ENCODE measurements at regions not wholly inside any gene's neighbourhood (a gene's known extent, or its start where the extent isn't known, plus 50 kb on each side); places are given as distances from the start of the nearest gene placed in this dataset.

- no peaks in the 10 kb centered on the region for H3K27me3 ChIP-seq (ENCODE audit: control insufficient read depth in 1 of 2, insufficient read depth in 1 of 2, low read length in 2 of 2)
- no peak for DNase-seq
- no peak overlapping the region for H3K4me2 ChIP-seq (ENCODE audit: low read length, poor library complexity, severe bottlenecking)
- H4K8ac ChIP-seq (ENCODE audit: low read length), result no peak overlapping the region
- H2BK5ac ChIP-seq (ENCODE audit: low read depth, low read length, poor library complexity, severe bottlenecking), result no peak overlapping the region
- H3K79me1 ChIP-seq (replicated peaks; ENCODE audit: low read length, poor library complexity, severe bottlenecking), result no peaks in the 10 kb centered on the region
- H3K18ac ChIP-seq (ENCODE audit: low read depth in 1 of 2, low read length in 2 of 2), result no peak overlapping the region
- no peak overlapping the region for H2BK15ac ChIP-seq (ENCODE audit: low read depth, poor library complexity, severe bottlenecking)
- H3K4ac ChIP-seq (ENCODE audit: low read depth in 1 of 2, low read length in 2 of 2), result no peak overlapping the region
- 70% methylated on average over 3 of the region's 3 CpGs for WGBS
- H4K91ac ChIP-seq (ENCODE audit: low read length), result no peak overlapping the region
- no peaks in the 10 kb centered on the region for H3K36me3 ChIP-seq (ENCODE audit: control insufficient read depth in 1 of 2, insufficient read depth in 2 of 2, low read depth in 1 of 2, low read length in 2 of 2)
- H3K4me3 ChIP-seq (ENCODE audit: insufficient read depth in 1 of 2, low read depth in 1 of 2, low read length in 2 of 2), result no peak overlapping the region
- H3K14ac ChIP-seq (ENCODE audit: low read length in 2 of 2), result no peak overlapping the region
- no peak overlapping the region for H2BK120ac ChIP-seq (ENCODE audit: low read depth, low read length)
- no peak overlapping the region for H2AFZ ChIP-seq (ENCODE audit: low read depth, low read length)
- H3K9ac ChIP-seq (ENCODE audit: low read length), result no peak overlapping the region
- H2AK5ac ChIP-seq (ENCODE audit: low read length, severe bottlenecking), result no peak overlapping the region
- no peak overlapping the region for H2BK12ac ChIP-seq (ENCODE audit: low read length in 2 of 2)
- H3K27ac ChIP-seq (ENCODE audit: low read length, poor library complexity, severe bottlenecking), result no peak overlapping the region
- H3K4me1 ChIP-seq (ENCODE audit: control insufficient read depth, insufficient read depth, low read depth, low read length), result no peaks in the 10 kb centered on the region
- no peak overlapping the region for H3K23ac ChIP-seq (ENCODE audit: low read length in 2 of 2)
- no peaks in the 10 kb centered on the region for H3K9me3 ChIP-seq (ENCODE audit: control insufficient read depth, low read length)
Observed at GRCh38 chr7:88665892-88666514, 93.5 kb upstream of the ZNF804B start.

- H3K4me3 ChIP-seq (ENCODE audit: insufficient read depth in 1 of 2, low read depth in 1 of 2, low read length in 2 of 2), result no peak overlapping the region
- no peak overlapping the region for H3K27ac ChIP-seq (ENCODE audit: low read length, poor library complexity, severe bottlenecking)
- no peak overlapping the region for H3K9ac ChIP-seq (ENCODE audit: low read length)
- WGBS, result 80% methylated on average over 1 of the region's 1 CpG
- H3K27me3 ChIP-seq (ENCODE audit: control insufficient read depth in 1 of 2, insufficient read depth in 1 of 2, low read length in 2 of 2), result no peaks in the 10 kb centered on the region
- no peak overlapping the region for H2BK15ac ChIP-seq (ENCODE audit: low read depth, poor library complexity, severe bottlenecking)
- no peaks in the 10 kb centered on the region for H3K79me1 ChIP-seq (replicated peaks; ENCODE audit: low read length, poor library complexity, severe bottlenecking)
- H3K4ac ChIP-seq (ENCODE audit: low read depth in 1 of 2, low read length in 2 of 2), result no peak overlapping the region
- H3K4me2 ChIP-seq (ENCODE audit: low read length, poor library complexity, severe bottlenecking), result no peak overlapping the region
- H2BK5ac ChIP-seq (ENCODE audit: low read depth, low read length, poor library complexity, severe bottlenecking), result no peak overlapping the region
- H4K8ac ChIP-seq (ENCODE audit: low read length), result no peak overlapping the region
- no peak for DNase-seq
- H3K14ac ChIP-seq (ENCODE audit: low read length in 2 of 2), result no peak overlapping the region
- no peak overlapping the region for H3K23ac ChIP-seq (ENCODE audit: low read length in 2 of 2)
- no peak overlapping the region for H3K18ac ChIP-seq (ENCODE audit: low read depth in 1 of 2, low read length in 2 of 2)
- H3K9me3 ChIP-seq (ENCODE audit: control insufficient read depth, low read length), result no peaks in the 10 kb centered on the region
- H2AK5ac ChIP-seq (ENCODE audit: low read length, severe bottlenecking), result no peak overlapping the region
- H2BK120ac ChIP-seq (ENCODE audit: low read depth, low read length), result no peak overlapping the region
- no peak overlapping the region for H2BK12ac ChIP-seq (ENCODE audit: low read length in 2 of 2)
- no peak overlapping the region for H4K91ac ChIP-seq (ENCODE audit: low read length)
- H3K36me3 ChIP-seq (ENCODE audit: control insufficient read depth in 1 of 2, insufficient read depth in 2 of 2, low read depth in 1 of 2, low read length in 2 of 2), result no peaks in the 10 kb centered on the region
- H2AFZ ChIP-seq (ENCODE audit: low read depth, low read length), result no peak overlapping the region
- H3K4me1 ChIP-seq (ENCODE audit: control insufficient read depth, insufficient read depth, low read depth, low read length), result no peaks in the 10 kb centered on the region
Observed at GRCh38 chr7:88664630-88665233, 94.8 kb upstream of the ZNF804B start.

DNA sequence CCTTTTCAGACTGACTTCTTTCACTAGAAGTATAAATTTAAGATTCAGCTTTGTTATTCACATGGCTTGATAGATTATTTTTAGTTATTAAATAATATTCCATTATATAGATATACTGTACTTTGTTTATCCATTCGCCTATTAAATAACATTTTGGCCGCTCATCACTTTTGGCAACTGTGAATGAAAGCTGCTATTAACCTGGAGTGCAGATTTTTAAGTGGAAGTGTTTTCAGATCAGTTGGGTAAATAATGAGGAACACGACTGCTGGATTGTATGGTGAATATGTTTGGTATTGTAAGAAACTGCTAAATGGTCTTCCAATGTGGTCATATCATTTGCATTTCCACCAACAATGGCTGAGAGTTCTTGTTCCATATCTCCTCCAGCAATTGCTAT, 97.6 kb upstream of the ZNF804B start:
- no peak overlapping the region for H4K8ac ChIP-seq (ENCODE audit: low read length)
- no peak overlapping the region for H4K91ac ChIP-seq (ENCODE audit: low read length)
- H3K27ac ChIP-seq (ENCODE audit: low read length, poor library complexity, severe bottlenecking), result no peak overlapping the region
- no peaks in the 10 kb centered on the region for H3K9me3 ChIP-seq (ENCODE audit: control insufficient read depth, low read length)
- no peak overlapping the region for H2BK5ac ChIP-seq (ENCODE audit: low read depth, low read length, poor library complexity, severe bottlenecking)
- no peaks in the 10 kb centered on the region for H3K79me1 ChIP-seq (replicated peaks; ENCODE audit: low read length, poor library complexity, severe bottlenecking)
- H3K4me1 ChIP-seq (ENCODE audit: control insufficient read depth, insufficient read depth, low read depth, low read length), result no peaks in the 10 kb centered on the region
- 93% methylated on average over 3 of the region's 3 CpGs for WGBS
- no peak overlapping the region for H2BK120ac ChIP-seq (ENCODE audit: low read depth, low read length)
- H3K4me3 ChIP-seq (ENCODE audit: insufficient read depth in 1 of 2, low read depth in 1 of 2, low read length in 2 of 2), result no peak overlapping the region
- no peak for DNase-seq
- no peak overlapping the region for H2BK12ac ChIP-seq (ENCODE audit: low read length in 2 of 2)
- H3K9ac ChIP-seq (ENCODE audit: low read length), result no peak overlapping the region
- H2AK5ac ChIP-seq (ENCODE audit: low read length, severe bottlenecking), result no peak overlapping the region
- H3K36me3 ChIP-seq (ENCODE audit: control insufficient read depth in 1 of 2, insufficient read depth in 2 of 2, low read depth in 1 of 2, low read length in 2 of 2), result no peaks in the 10 kb centered on the region
- no peak overlapping the region for H3K18ac ChIP-seq (ENCODE audit: low read depth in 1 of 2, low read length in 2 of 2)
- no peak overlapping the region for H2BK15ac ChIP-seq (ENCODE audit: low read depth, poor library complexity, severe bottlenecking)
- H3K14ac ChIP-seq (ENCODE audit: low read length in 2 of 2), result no peak overlapping the region
- H3K23ac ChIP-seq (ENCODE audit: low read length in 2 of 2), result no peak overlapping the region
- H3K27me3 ChIP-seq (ENCODE audit: control insufficient read depth in 1 of 2, insufficient read depth in 1 of 2, low read length in 2 of 2), result no peaks in the 10 kb centered on the region
- H2AFZ ChIP-seq (ENCODE audit: low read depth, low read length), result no peak overlapping the region
- H3K4me2 ChIP-seq (ENCODE audit: low read length, poor library complexity, severe bottlenecking), result no peak overlapping the region
- H3K4ac ChIP-seq (ENCODE audit: low read depth in 1 of 2, low read length in 2 of 2), result no peak overlapping the region

DNA sequence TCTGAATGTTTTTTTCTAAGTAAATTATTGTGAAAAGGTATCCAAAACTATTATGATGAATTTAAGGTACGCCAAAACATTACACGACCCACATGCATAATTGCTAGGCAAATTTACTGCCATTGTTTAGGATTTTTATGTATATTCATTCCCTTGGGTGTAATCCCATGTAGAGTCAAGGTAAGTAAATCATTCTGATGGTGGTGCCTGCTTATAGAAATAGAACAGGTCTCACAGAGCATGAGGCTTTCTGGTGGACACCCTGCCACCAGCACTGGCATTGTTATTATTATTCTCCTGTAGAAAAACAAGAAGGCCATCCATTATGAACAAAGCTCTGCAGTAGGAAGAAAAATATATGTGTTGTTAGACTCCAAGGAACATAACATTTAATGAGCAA, 111.7 kb upstream of the ZNF804B start:
- H2BK12ac ChIP-seq (ENCODE audit: low read length in 2 of 2), result no peak overlapping the region
- no peak overlapping the region for H2BK15ac ChIP-seq (ENCODE audit: low read depth, poor library complexity, severe bottlenecking)
- H3K9ac ChIP-seq (ENCODE audit: low read length), result no peak overlapping the region
- H2AK5ac ChIP-seq (ENCODE audit: low read length, severe bottlenecking), result no peak overlapping the region
- H3K18ac ChIP-seq (ENCODE audit: low read depth in 1 of 2, low read length in 2 of 2), result no peak overlapping the region
- no peak overlapping the region for H3K4ac ChIP-seq (ENCODE audit: low read depth in 1 of 2, low read length in 2 of 2)
- no peaks in the 10 kb centered on the region for H3K27me3 ChIP-seq (ENCODE audit: control insufficient read depth in 1 of 2, insufficient read depth in 1 of 2, low read length in 2 of 2)
- no peak overlapping the region for H3K4me2 ChIP-seq (ENCODE audit: low read length, poor library complexity, severe bottlenecking)
- no peak overlapping the region for H3K14ac ChIP-seq (ENCODE audit: low read length in 2 of 2)
- no peaks in the 10 kb centered on the region for H3K4me1 ChIP-seq (ENCODE audit: control insufficient read depth, insufficient read depth, low read depth, low read length)
- no peaks in the 10 kb centered on the region for H3K36me3 ChIP-seq (ENCODE audit: control insufficient read depth in 1 of 2, insufficient read depth in 2 of 2, low read depth in 1 of 2, low read length in 2 of 2)
- H3K9me3 ChIP-seq (ENCODE audit: control insufficient read depth, low read length), result no peaks in the 10 kb centered on the region
- no peaks in the 10 kb centered on the region for H3K79me1 ChIP-seq (replicated peaks; ENCODE audit: low read length, poor library complexity, severe bottlenecking)
- no CpG with 5 or more reads among the region's 2 CpGs for WGBS
- no peak overlapping the region for H2BK5ac ChIP-seq (ENCODE audit: low read depth, low read length, poor library complexity, severe bottlenecking)
- no peak overlapping the region for H2BK120ac ChIP-seq (ENCODE audit: low read depth, low read length)
- H3K23ac ChIP-seq (ENCODE audit: low read length in 2 of 2), result no peak overlapping the region
- no peak overlapping the region for H4K8ac ChIP-seq (ENCODE audit: low read length)
- DNase-seq, result no peak
- no peak overlapping the region for H3K27ac ChIP-seq (ENCODE audit: low read length, poor library complexity, severe bottlenecking)
- H2AFZ ChIP-seq (ENCODE audit: low read depth, low read length), result no peak overlapping the region
- no peak overlapping the region for H3K4me3 ChIP-seq (ENCODE audit: insufficient read depth in 1 of 2, low read depth in 1 of 2, low read length in 2 of 2)
- no peak overlapping the region for H4K91ac ChIP-seq (ENCODE audit: low read length)

All from mesenchymal stem cell (in vitro differentiated cells and primary cell).